ENCODE measurements at regions not wholly inside any gene's neighbourhood (a gene's known extent, or its start where the extent isn't known, plus 50 kb on each side); places are given as distances from the start of the nearest gene placed in this dataset.
"Not testable (repeated sequence)": the region's sequence is repeated elsewhere in the genome, so short reads cannot be mapped to it uniquely, and the experiment has no call there.

DNA sequence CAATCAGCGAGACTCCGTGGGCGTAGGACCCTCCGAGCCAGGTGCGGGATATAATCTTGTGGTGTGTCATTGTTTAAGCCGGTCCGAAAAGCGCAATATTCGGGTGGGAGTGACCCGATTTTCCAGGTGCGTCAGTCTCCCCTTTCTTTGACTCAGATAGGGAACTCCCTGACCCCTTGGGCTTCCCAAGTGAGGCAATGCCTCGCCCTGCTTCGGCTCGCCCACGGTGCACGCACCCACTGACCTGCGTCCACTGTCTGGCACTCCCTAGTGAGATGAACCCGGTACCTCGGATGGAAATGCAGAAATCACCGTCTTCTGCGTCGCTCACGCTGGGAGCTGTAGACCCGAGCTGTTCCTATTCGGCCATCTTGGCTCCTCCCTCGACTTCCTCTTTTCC, 1029.6 kb downstream of the TLE1 start:
- TF ChIP-seq, protein P1, sequence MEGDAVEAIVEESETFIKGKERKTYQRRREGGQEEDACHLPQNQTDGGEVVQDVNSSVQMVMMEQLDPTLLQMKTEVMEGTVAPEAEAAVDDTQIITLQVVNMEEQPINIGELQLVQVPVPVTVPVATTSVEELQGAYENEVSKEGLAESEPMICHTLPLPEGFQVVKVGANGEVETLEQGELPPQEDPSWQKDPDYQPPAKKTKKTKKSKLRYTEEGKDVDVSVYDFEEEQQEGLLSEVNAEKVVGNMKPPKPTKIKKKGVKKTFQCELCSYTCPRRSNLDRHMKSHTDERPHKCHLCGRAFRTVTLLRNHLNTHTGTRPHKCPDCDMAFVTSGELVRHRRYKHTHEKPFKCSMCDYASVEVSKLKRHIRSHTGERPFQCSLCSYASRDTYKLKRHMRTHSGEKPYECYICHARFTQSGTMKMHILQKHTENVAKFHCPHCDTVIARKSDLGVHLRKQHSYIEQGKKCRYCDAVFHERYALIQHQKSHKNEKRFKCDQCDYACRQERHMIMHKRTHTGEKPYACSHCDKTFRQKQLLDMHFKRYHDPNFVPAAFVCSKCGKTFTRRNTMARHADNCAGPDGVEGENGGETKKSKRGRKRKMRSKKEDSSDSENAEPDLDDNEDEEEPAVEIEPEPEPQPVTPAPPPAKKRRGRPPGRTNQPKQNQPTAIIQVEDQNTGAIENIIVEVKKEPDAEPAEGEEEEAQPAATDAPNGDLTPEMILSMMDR (IDR thresholded peaks at IDR 0.05), result not testable (repeated sequence)
- not testable (repeated sequence) for TF ChIP-seq POLR2AphosphoS5, EP300, POLR2A (IDR thresholded peaks at IDR 0.05)

All from sigmoid colon (tissue), 4 donors.